Epithelial cell of proximal tubule (primary cell): ENCODE measurements at regions not wholly inside any gene's neighbourhood (a gene's known extent, or its start where the extent isn't known, plus 50 kb on each side); places are given as distances from the start of the nearest gene placed in this dataset.

ENCODE experiments used
- DNase-seq: peaks from one replicate; pipeline ENCODE4 v3.0.0-alpha.2; 2011; ENCODE audit warnings: low read depth
- H3K4me3 ChIP-seq: 2 replicates; pipeline ENCODE4 v1.5.1; 2011; ENCODE audit warnings: low read depth, mild to moderate bottlenecking, low read length
- CTCF ChIP-seq: conservative IDR thresholded peaks from 2 replicates; pipeline ENCODE4 v1.5.1; 2012; ENCODE audit warnings: low read depth, mild to moderate bottlenecking, low read length

- peak; percentile 65 for TF ChIP-seq CTCF
- H3K4me3 ChIP-seq, result no peak overlapping the region
- DNase-seq, result no peak
These were observed 686.7 kb downstream of the DIAPH3 start for GRCh38 chr13:59477011-59477410.

- TF ChIP-seq CTCF, result no peak
- no peak for DNase-seq
These were observed 684.8 kb downstream of the DIAPH3 start for GRCh38 chr13:59478908-59479307.

GRCh38 chr13:59479629-59480028 lies 684.1 kb downstream of the DIAPH3 start:
- no peak for TF ChIP-seq CTCF
- no peak for DNase-seq
- no peak overlapping the region for H3K4me3 ChIP-seq

More at GRCh38 chr13:59478908-59479307, 684.8 kb downstream of the DIAPH3 start:
- no peak overlapping the region for H3K4me3 ChIP-seq

GRCh38 chr13:59480396-59481259 lies 683.1 kb downstream of the DIAPH3 start:
- no peak for TF ChIP-seq CTCF
- H3K4me3 ChIP-seq, result no peak overlapping the region
- no peak for DNase-seq

DNA sequence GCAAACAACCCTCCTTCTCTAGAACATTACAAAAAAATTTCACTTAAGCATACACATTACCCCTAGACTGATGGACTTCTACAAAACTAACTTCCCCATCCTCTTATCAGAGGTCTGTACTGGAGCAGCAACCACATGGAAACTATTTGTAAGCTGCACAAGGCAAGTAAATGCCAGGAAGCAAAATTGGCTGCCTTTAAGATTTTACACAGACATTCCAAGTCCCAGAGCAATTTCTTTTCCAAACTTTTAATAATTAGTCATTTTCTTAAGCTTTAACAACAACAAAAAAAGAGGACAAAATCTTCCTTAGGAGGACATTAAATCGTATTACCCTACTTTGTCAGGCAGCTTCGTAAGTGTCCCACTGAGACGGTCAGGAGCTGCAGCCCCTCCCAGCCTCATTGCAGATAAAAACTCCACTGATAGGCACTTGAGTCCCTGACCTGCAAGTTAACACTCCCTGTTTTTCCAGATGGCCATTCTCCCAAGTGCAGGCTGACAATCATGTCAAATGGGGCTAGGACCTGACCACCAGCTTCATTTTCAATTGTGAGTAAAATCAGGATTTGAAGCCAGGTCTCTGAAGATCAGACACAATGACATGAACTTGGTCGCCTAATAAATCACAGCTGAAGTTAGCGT lies 680.1 kb downstream of the DIAPH3 start:
- DNase-seq, result no peak
- TF ChIP-seq CTCF, result no peak
- no peak overlapping the region for H3K4me3 ChIP-seq

GRCh38 chr13:59487883-59488282 lies 675.8 kb downstream of the DIAPH3 start:
- no peak overlapping the region for H3K4me3 ChIP-seq
- TF ChIP-seq CTCF, result no peak
- DNase-seq, result no peak
